Mesodermal cell (in vitro differentiated cells): ENCODE measurements at regions not wholly inside any gene's neighbourhood (a gene's known extent, or its start where the extent isn't known, plus 50 kb on each side); places are given as distances from the start of the nearest gene placed in this dataset.
"Not testable (repeated sequence)": the region's sequence is repeated elsewhere in the genome, so short reads cannot be mapped to it uniquely, and the experiment has no call there.

Experiments used
- H3K27ac ChIP-seq: 2 replicates; pipeline ENCODE4 v1.7.0; 2013; ENCODE audit warnings: mild to moderate bottlenecking, low read depth, low read length, moderate library complexity; ENCODE audit not compliant: severe bottlenecking
- H3K36me3 ChIP-seq: 2 replicates; pipeline ENCODE4 v1.7.1; 2013; ENCODE audit warnings: mild to moderate bottlenecking, low read length, moderate library complexity; ENCODE audit not compliant: control insufficient read depth, insufficient read depth
- H3K4me1 ChIP-seq: one replicate; pipeline ENCODE4 v1.7.1; 2013; ENCODE audit warnings: mild to moderate bottlenecking, low read length; ENCODE audit not compliant: insufficient read depth, control insufficient read depth, poor library complexity, severe bottlenecking
- H3K4me3 ChIP-seq: 2 replicates; pipeline ENCODE4 v1.7.0; 2013; ENCODE audit warnings: low read length, control low read depth, mild to moderate bottlenecking; ENCODE audit not compliant: insufficient read depth, poor library complexity, severe bottlenecking; ENCODE audit errors: extremely low read depth
- H3K9me3 ChIP-seq: 2 replicates; pipeline ENCODE4 v1.7.1; 2013; ENCODE audit warnings: mild to moderate bottlenecking, low read length, moderate library complexity; ENCODE audit not compliant: control insufficient read depth
- WGBS, 2 experiments: methylation state at CpG; one replicate each; pipeline ENCODE4 v1.1.5; 2013; ENCODE audit warnings: missing lambda C conversion rate in 2 of 2; ENCODE audit not compliant: insufficient coverage in 2 of 2; 5-methylcytosine and 5-hydroxymethylcytosine counted together

- H3K4me3 ChIP-seq = no peak overlapping the region
- H3K36me3 ChIP-seq = no peaks in the 10 kb centered on the region
- WGBS, 2 experiments = 100% methylated on average over 1 of the region's 3 CpGs; no CpG with 5 or more reads in 1 of the 2 experiments
- H3K27ac ChIP-seq = no peak overlapping the region
- no peaks in the 10 kb centered on the region for H3K4me1 ChIP-seq
- H3K9me3 ChIP-seq = peaks cover 4% of the 10 kb centered on the region
Observed at GRCh38 chr3:67064105-67064504, 66.0 kb downstream of the KBTBD8 start.

GRCh38 chr3:67067251-67067650 is 69.1 kb downstream of the KBTBD8 start:
- Histone ChIP-seq H3K9me3 (no peaks in the 10 kb centered on the region), H3K4me3 (no peak overlapping the region), H3K27ac (no peak overlapping the region), H3K36me3 (no peaks in the 10 kb centered on the region), H3K4me1 (no peaks in the 10 kb centered on the region)
- no CpG with 5 or more reads among the region's 4 CpGs for WGBS, 2 experiments

- not testable (repeated sequence) for H3K27ac ChIP-seq, H3K4me3 ChIP-seq, H3K4me1 ChIP-seq, H3K36me3 ChIP-seq, H3K9me3 ChIP-seq
- WGBS, 2 experiments = no CpG with 5 or more reads among the region's 2 CpGs
Observed at GRCh38 chr3:67072640-67073039, 74.5 kb downstream of the KBTBD8 start.

- H3K9me3 ChIP-seq = no peaks in the 10 kb centered on the region
- H3K36me3 ChIP-seq = no peaks in the 10 kb centered on the region
- no CpG with 5 or more reads among the region's 1 CpG for WGBS, 2 experiments
- no peak overlapping the region for H3K27ac ChIP-seq
- no peaks in the 10 kb centered on the region for H3K4me1 ChIP-seq
- no peak overlapping the region for H3K4me3 ChIP-seq
Observed at GRCh38 chr3:67073812-67074211, 75.7 kb downstream of the KBTBD8 start.

- 100% methylated on average over 1 of the region's 2 CpGs; no CpG with 5 or more reads in 1 of the 2 experiments for WGBS, 2 experiments
- no peaks in the 10 kb centered on the region for H3K36me3 ChIP-seq
- H3K27ac ChIP-seq = no peak overlapping the region
- no peaks in the 10 kb centered on the region for H3K9me3 ChIP-seq
- H3K4me1 ChIP-seq = no peaks in the 10 kb centered on the region
- no peak overlapping the region for H3K4me3 ChIP-seq
Observed at GRCh38 chr3:67075295-67075694, 77.2 kb downstream of the KBTBD8 start.

GRCh38 chr3:67076607-67077006 is 78.5 kb downstream of the KBTBD8 start:
- no CpG with 5 or more reads among the region's 2 CpGs for WGBS, 2 experiments
- H3K36me3 ChIP-seq = no peaks in the 10 kb centered on the region

GRCh38 chr3:67077656-67078055 is 79.5 kb downstream of the KBTBD8 start:
- Histone ChIP-seq H3K4me3 (no peak overlapping the region), H3K36me3 (no peaks in the 10 kb centered on the region)

More at GRCh38 chr3:67076607-67077006, 78.5 kb downstream of the KBTBD8 start:
- no peak overlapping the region for H3K4me3 ChIP-seq
- H3K4me1 ChIP-seq = no peaks in the 10 kb centered on the region
- H3K9me3 ChIP-seq = no peaks in the 10 kb centered on the region
- H3K27ac ChIP-seq = no peak overlapping the region

GRCh38 chr3:67082533-67083024 is 84.5 kb downstream of the KBTBD8 start:
- H3K27ac ChIP-seq = no peak overlapping the region
- 89 to 100% methylated on average over 3 to 4 of the region's 4 CpGs for WGBS, 2 experiments
- H3K9me3 ChIP-seq = peaks cover 21% of the 10 kb centered on the region
- no peak overlapping the region for H3K4me3 ChIP-seq
- H3K4me1 ChIP-seq = no peaks in the 10 kb centered on the region
- no peaks in the 10 kb centered on the region for H3K36me3 ChIP-seq

More at GRCh38 chr3:67077656-67078055, 79.5 kb downstream of the KBTBD8 start:
- no peak overlapping the region for H3K27ac ChIP-seq
- no peaks in the 10 kb centered on the region for H3K4me1 ChIP-seq
- H3K9me3 ChIP-seq = peaks cover 2% of the 10 kb centered on the region

- H3K27ac ChIP-seq = no peak overlapping the region
- no peak overlapping the region for H3K4me3 ChIP-seq
- no peaks in the 10 kb centered on the region for H3K36me3 ChIP-seq
- peaks cover 26% of the 10 kb centered on the region for H3K9me3 ChIP-seq
- H3K4me1 ChIP-seq = no peaks in the 10 kb centered on the region
- no CpG with 5 or more reads among the region's 1 CpG for WGBS, 2 experiments
Observed at GRCh38 chr3:67083277-67083676, 85.2 kb downstream of the KBTBD8 start.

- 63% methylated on average over 1 of the region's 1 CpG; no CpG with 5 or more reads in 1 of the 2 experiments for WGBS, 2 experiments
- Histone ChIP-seq H3K9me3 (peaks cover 23% of the 10 kb centered on the region), H3K36me3 (no peaks in the 10 kb centered on the region), H3K27ac (no peak overlapping the region), H3K4me1 (peaks cover 7% of the 10 kb centered on the region), H3K4me3 (no peak overlapping the region)
Observed at GRCh38 chr3:67087788-67088187, 89.7 kb downstream of the KBTBD8 start.

- H3K4me1 ChIP-seq = peaks cover 7% of the 10 kb centered on the region
- H3K4me3 ChIP-seq = no peak overlapping the region
- H3K27ac ChIP-seq = peak overlapping the region; percentile 2
- H3K36me3 ChIP-seq = no peaks in the 10 kb centered on the region
- peaks cover 8% of the 10 kb centered on the region for H3K9me3 ChIP-seq
Observed at GRCh38 chr3:67090474-67090873, 92.4 kb downstream of the KBTBD8 start.
